ENCODE measurements at regions not wholly inside any gene's neighbourhood (a gene's known extent, or its start where the extent isn't known, plus 50 kb on each side); places are given as distances from the start of the nearest gene placed in this dataset.

- TF ChIP-seq LEF1 (IDR thresholded peaks at IDR 0.05; ENCODE audit: borderline replicate concordance), result no peak
- TF ChIP-seq SP1 (IDR thresholded peaks at IDR 0.05), result no peak
- no peak for TF ChIP-seq TARDBP (IDR thresholded peaks at IDR 0.05)
- TF ChIP-seq L3MBTL2 (conservative IDR thresholded peaks at IDR 0.05), result no peak
- no peak for TF ChIP-seq CTBP1 (IDR thresholded peaks at IDR 0.05; ENCODE audit: borderline replicate concordance)
- no peak for TF ChIP-seq FOXA1 (IDR thresholded peaks at IDR 0.05)
- TF ChIP-seq FOXK2 (IDR thresholded peaks at IDR 0.05), result no peak
- DNase-seq (ENCODE audit: extremely low spot score), result no peak
- ChIA-PET POLR2A (no interaction called here), CTCF (no interaction called here)
Measured at GRCh38 chr5:97624886-97625285, 441.8 kb upstream of the RIOK2 start.

GRCh38 chr5:97627272-97627671 lies 444.2 kb upstream of the RIOK2 start:
- POLR2A ChIA-PET, result no interaction called here
- CTCF ChIA-PET, result no interaction called here
- no peak for TF ChIP-seq TARDBP (IDR thresholded peaks at IDR 0.05)
- no peak for TF ChIP-seq L3MBTL2 (conservative IDR thresholded peaks at IDR 0.05)
- no peak for TF ChIP-seq NFRKB (IDR thresholded peaks at IDR 0.05)
- TF ChIP-seq PKNOX1 (IDR thresholded peaks at IDR 0.05), result no peak
- TF ChIP-seq HDGF (IDR thresholded peaks at IDR 0.05; ENCODE audit: borderline replicate concordance), result no peak
- TF ChIP-seq ELF4 (IDR thresholded peaks at IDR 0.05), result no peak
- TF ChIP-seq ARNT (IDR thresholded peaks at IDR 0.05), result no peak
- TF ChIP-seq FOXM1 (IDR thresholded peaks at IDR 0.05; ENCODE audit: borderline replicate concordance), result no peak
- no peak for TF ChIP-seq ZNF384 (IDR thresholded peaks at IDR 0.05)
- no peak for DNase-seq (ENCODE audit: extremely low spot score)

GRCh38 chr5:97628031-97628430 lies 445.0 kb upstream of the RIOK2 start:
- no peak for DNase-seq (ENCODE audit: extremely low spot score)
- ChIA-PET CTCF (no interaction called here), POLR2A (no interaction called here)
- TF ChIP-seq TARDBP (IDR thresholded peaks at IDR 0.05) (no peak), HDGF (IDR thresholded peaks at IDR 0.05; ENCODE audit: borderline replicate concordance) (no peak)

- ChIA-PET CTCF (no interaction called here), POLR2A (no interaction called here)
- TF ChIP-seq ZNF384 (IDR thresholded peaks at IDR 0.05), result no peak
- TF ChIP-seq NFRKB (IDR thresholded peaks at IDR 0.05), result no peak
- TF ChIP-seq L3MBTL2 (conservative IDR thresholded peaks at IDR 0.05), result no peak
- no peak for TF ChIP-seq SP1 (IDR thresholded peaks at IDR 0.05)
- no peak for TF ChIP-seq FOXM1 (IDR thresholded peaks at IDR 0.05; ENCODE audit: borderline replicate concordance)
- TF ChIP-seq CTBP1 (IDR thresholded peaks at IDR 0.05; ENCODE audit: borderline replicate concordance), result no peak
- TF ChIP-seq LEF1 (IDR thresholded peaks at IDR 0.05; ENCODE audit: borderline replicate concordance), result no peak
- TF ChIP-seq BHLHE40 (IDR thresholded peaks at IDR 0.05; ENCODE audit: borderline replicate concordance), result no peak
- DNase-seq (ENCODE audit: extremely low spot score), result no peak
Measured at GRCh38 chr5:97628807-97629206, 445.8 kb upstream of the RIOK2 start.

GRCh38 chr5:97629276-97629675 lies 446.2 kb upstream of the RIOK2 start:
- ChIA-PET POLR2A (no interaction called here), CTCF (no interaction called here)
- no peak for TF ChIP-seq TARDBP (IDR thresholded peaks at IDR 0.05)
- no peak for TF ChIP-seq ARNT (IDR thresholded peaks at IDR 0.05)
- no peak for TF ChIP-seq L3MBTL2 (conservative IDR thresholded peaks at IDR 0.05)
- TF ChIP-seq LEF1 (IDR thresholded peaks at IDR 0.05; ENCODE audit: borderline replicate concordance), result no peak
- no peak for TF ChIP-seq NFRKB (IDR thresholded peaks at IDR 0.05)
- DNase-seq (ENCODE audit: extremely low spot score), result no peak

GRCh38 chr5:97635553-97635952 lies 452.5 kb upstream of the RIOK2 start:
- CTCF ChIA-PET, result no interaction called here
- DNase-seq (ENCODE audit: extremely low spot score), result no peak

GRCh38 chr5:97636766-97637165 lies 453.7 kb upstream of the RIOK2 start:
- TF ChIP-seq ZNF384 (IDR thresholded peaks at IDR 0.05), result no peak
- no peak for TF ChIP-seq PKNOX1 (IDR thresholded peaks at IDR 0.05)
- TF ChIP-seq FOXK2 (IDR thresholded peaks at IDR 0.05), result no peak
- TF ChIP-seq TARDBP (IDR thresholded peaks at IDR 0.05), result no peak
- no peak for TF ChIP-seq NFRKB (IDR thresholded peaks at IDR 0.05)
- no peak for TF ChIP-seq HDGF (IDR thresholded peaks at IDR 0.05; ENCODE audit: borderline replicate concordance)
- no peak for TF ChIP-seq L3MBTL2 (conservative IDR thresholded peaks at IDR 0.05)
- no peak for TF ChIP-seq CTBP1 (IDR thresholded peaks at IDR 0.05; ENCODE audit: borderline replicate concordance)
- TF ChIP-seq FOXM1 (IDR thresholded peaks at IDR 0.05; ENCODE audit: borderline replicate concordance), result no peak
- TF ChIP-seq LEF1 (IDR thresholded peaks at IDR 0.05; ENCODE audit: borderline replicate concordance), result no peak
- no peak for TF ChIP-seq BHLHE40 (IDR thresholded peaks at IDR 0.05; ENCODE audit: borderline replicate concordance)
- no peak for TF ChIP-seq SP1 (IDR thresholded peaks at IDR 0.05)
- no peak for TF ChIP-seq ARNT (IDR thresholded peaks at IDR 0.05)
- TF ChIP-seq ELF4 (IDR thresholded peaks at IDR 0.05), result no peak
- TF ChIP-seq SUZ12 (IDR thresholded peaks at IDR 0.05), result no peak
- TF ChIP-seq FOXA1 (IDR thresholded peaks at IDR 0.05), result no peak
- ChIA-PET POLR2A (no interaction called here), CTCF (no interaction called here)
- DNase-seq (ENCODE audit: extremely low spot score), result no peak

More at GRCh38 chr5:97635553-97635952, 452.5 kb upstream of the RIOK2 start:
- no peak for TF ChIP-seq NFRKB (IDR thresholded peaks at IDR 0.05)
- TF ChIP-seq SP1 (IDR thresholded peaks at IDR 0.05), result no peak
- TF ChIP-seq CTBP1 (IDR thresholded peaks at IDR 0.05; ENCODE audit: borderline replicate concordance), result no peak
- no peak for TF ChIP-seq FOXA1 (IDR thresholded peaks at IDR 0.05)
- TF ChIP-seq SUZ12 (IDR thresholded peaks at IDR 0.05), result no peak
- no peak for TF ChIP-seq ELF4 (IDR thresholded peaks at IDR 0.05)
- TF ChIP-seq HDGF (IDR thresholded peaks at IDR 0.05; ENCODE audit: borderline replicate concordance), result no peak
- no peak for TF ChIP-seq FOXM1 (IDR thresholded peaks at IDR 0.05; ENCODE audit: borderline replicate concordance)
- no peak for TF ChIP-seq BHLHE40 (IDR thresholded peaks at IDR 0.05; ENCODE audit: borderline replicate concordance)
- no peak for TF ChIP-seq PKNOX1 (IDR thresholded peaks at IDR 0.05)
- TF ChIP-seq FOXK2 (IDR thresholded peaks at IDR 0.05), result no peak
- POLR2A ChIA-PET, result no interaction called here
